ENCODE measurements at regions not wholly inside any gene's neighbourhood (a gene's known extent, or its start where the extent isn't known, plus 50 kb on each side); places are given as distances from the start of the nearest gene placed in this dataset.

DNA sequence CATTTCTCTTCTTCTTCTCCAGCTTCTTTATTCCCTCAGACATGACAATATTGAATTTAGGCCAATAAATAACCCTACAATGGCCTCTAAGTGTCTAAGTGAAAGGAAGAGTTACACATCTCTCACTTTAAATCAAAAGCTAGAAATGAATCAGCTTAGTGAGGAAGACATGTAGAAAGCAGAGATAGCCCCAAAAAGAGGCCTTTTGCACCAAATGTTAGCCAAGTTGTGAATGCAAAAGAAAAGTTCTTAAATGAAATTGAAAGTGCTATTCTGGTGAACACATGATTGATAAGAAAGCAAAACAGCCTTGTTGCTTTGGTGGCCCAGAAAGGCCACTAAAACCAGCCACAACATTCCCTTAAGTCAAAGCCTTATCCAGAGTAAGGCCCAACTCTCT is 146.2 kb upstream of the HHIP start:
- no peak for DNase-seq (ENCODE audit: low spot score)
- H3K27me3 ChIP-seq (ENCODE audit: insufficient read depth, poor library complexity, severe bottlenecking), result no peaks in the 10 kb centered on the region
- no peaks in the 10 kb centered on the region for H3K9me3 ChIP-seq (ENCODE audit: severe bottlenecking)
- H3K36me3 ChIP-seq (ENCODE audit: low read depth), result no peaks in the 10 kb centered on the region
- TF ChIP-seq, protein P1, sequence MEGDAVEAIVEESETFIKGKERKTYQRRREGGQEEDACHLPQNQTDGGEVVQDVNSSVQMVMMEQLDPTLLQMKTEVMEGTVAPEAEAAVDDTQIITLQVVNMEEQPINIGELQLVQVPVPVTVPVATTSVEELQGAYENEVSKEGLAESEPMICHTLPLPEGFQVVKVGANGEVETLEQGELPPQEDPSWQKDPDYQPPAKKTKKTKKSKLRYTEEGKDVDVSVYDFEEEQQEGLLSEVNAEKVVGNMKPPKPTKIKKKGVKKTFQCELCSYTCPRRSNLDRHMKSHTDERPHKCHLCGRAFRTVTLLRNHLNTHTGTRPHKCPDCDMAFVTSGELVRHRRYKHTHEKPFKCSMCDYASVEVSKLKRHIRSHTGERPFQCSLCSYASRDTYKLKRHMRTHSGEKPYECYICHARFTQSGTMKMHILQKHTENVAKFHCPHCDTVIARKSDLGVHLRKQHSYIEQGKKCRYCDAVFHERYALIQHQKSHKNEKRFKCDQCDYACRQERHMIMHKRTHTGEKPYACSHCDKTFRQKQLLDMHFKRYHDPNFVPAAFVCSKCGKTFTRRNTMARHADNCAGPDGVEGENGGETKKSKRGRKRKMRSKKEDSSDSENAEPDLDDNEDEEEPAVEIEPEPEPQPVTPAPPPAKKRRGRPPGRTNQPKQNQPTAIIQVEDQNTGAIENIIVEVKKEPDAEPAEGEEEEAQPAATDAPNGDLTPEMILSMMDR (IDR thresholded peaks at IDR 0.05; ENCODE audit: poor library complexity, severe bottlenecking), result no peak
- H3K4me1 ChIP-seq (ENCODE audit: insufficient read depth, poor library complexity, severe bottlenecking), result no peaks in the 10 kb centered on the region
- no peak overlapping the region for H3K27ac ChIP-seq (ENCODE audit: poor library complexity, severe bottlenecking)
- no peak for ATAC-seq (ENCODE audit: low read depth)
- no peak overlapping the region for H3K4me3 ChIP-seq (ENCODE audit: severe bottlenecking)

- no peaks in the 10 kb centered on the region for H3K4me1 ChIP-seq (ENCODE audit: insufficient read depth, poor library complexity, severe bottlenecking)
- H3K4me3 ChIP-seq (ENCODE audit: severe bottlenecking), result no peak overlapping the region
- ATAC-seq (ENCODE audit: low read depth) (no peak), DNase-seq (ENCODE audit: low spot score) (no peak)
- H3K27ac ChIP-seq (ENCODE audit: poor library complexity, severe bottlenecking), result no peak overlapping the region
- no peaks in the 10 kb centered on the region for H3K27me3 ChIP-seq (ENCODE audit: insufficient read depth, poor library complexity, severe bottlenecking)
- no peaks in the 10 kb centered on the region for H3K36me3 ChIP-seq (ENCODE audit: low read depth)
- H3K9me3 ChIP-seq (ENCODE audit: severe bottlenecking), result no peaks in the 10 kb centered on the region
- TF ChIP-seq, protein P1 (IDR thresholded peaks at IDR 0.05; ENCODE audit: poor library complexity, severe bottlenecking), result no peak
Measured at GRCh38 chr4:144501231-144501780, 144.7 kb upstream of the HHIP start.

DNA sequence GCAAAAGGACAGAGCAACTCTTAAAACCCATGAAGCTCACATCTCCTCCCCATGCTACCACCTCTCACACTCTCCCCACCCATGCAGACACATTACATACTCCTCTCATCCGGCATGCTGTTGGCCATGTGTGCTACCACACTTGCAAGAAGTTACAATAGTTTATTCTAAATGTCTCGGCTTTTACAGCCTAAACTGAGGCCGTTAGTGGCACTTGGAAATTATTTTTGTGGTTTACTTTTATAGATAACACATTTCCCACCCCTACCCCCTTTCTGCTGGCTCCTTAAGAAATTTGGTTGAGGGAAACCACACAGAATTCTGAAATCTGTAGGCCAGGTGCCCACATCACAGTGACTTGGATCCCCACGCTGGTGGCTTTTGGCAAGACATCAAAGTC is 141.1 kb upstream of the HHIP start:
- Histone ChIP-seq H3K4me1 (ENCODE audit: insufficient read depth, poor library complexity, severe bottlenecking) (no peaks in the 10 kb centered on the region), H3K4me3 (ENCODE audit: severe bottlenecking) (no peak overlapping the region), H3K36me3 (ENCODE audit: low read depth) (no peaks in the 10 kb centered on the region), H3K27me3 (ENCODE audit: insufficient read depth, poor library complexity, severe bottlenecking) (no peaks in the 10 kb centered on the region), H3K9me3 (ENCODE audit: severe bottlenecking) (no peaks in the 10 kb centered on the region), H3K27ac (ENCODE audit: poor library complexity, severe bottlenecking) (no peak overlapping the region)
- TF ChIP-seq, protein P1 (IDR thresholded peaks at IDR 0.05; ENCODE audit: poor library complexity, severe bottlenecking), result no peak
- DNase-seq (ENCODE audit: low spot score) (no peak), ATAC-seq (ENCODE audit: low read depth) (no peak)

GRCh38 chr4:144507311-144508101 is 138.4 kb upstream of the HHIP start:
- H3K27ac ChIP-seq (ENCODE audit: poor library complexity, severe bottlenecking), result no peak overlapping the region
- no peaks in the 10 kb centered on the region for H3K36me3 ChIP-seq (ENCODE audit: low read depth)
- TF ChIP-seq, protein P1 (IDR thresholded peaks at IDR 0.05; ENCODE audit: poor library complexity, severe bottlenecking), result no peak
- no peaks in the 10 kb centered on the region for H3K27me3 ChIP-seq (ENCODE audit: insufficient read depth, poor library complexity, severe bottlenecking)
- no peak overlapping the region for H3K4me3 ChIP-seq (ENCODE audit: severe bottlenecking)
- no peaks in the 10 kb centered on the region for H3K4me1 ChIP-seq (ENCODE audit: insufficient read depth, poor library complexity, severe bottlenecking)
- no peaks in the 10 kb centered on the region for H3K9me3 ChIP-seq (ENCODE audit: severe bottlenecking)
- ATAC-seq (ENCODE audit: low read depth) (no peak), DNase-seq (ENCODE audit: low spot score) (no peak)
